H1 (cell line): ENCODE measurements at regions not wholly inside any gene's neighbourhood (a gene's known extent, or its start where the extent isn't known, plus 50 kb on each side); places are given as distances from the start of the nearest gene placed in this dataset.

Experiments
- CTCF ChIA-PET: fragments of 300-600 bp; sonication (Branson Sonifier 250); formaldehyde crosslinking; loops from one replicate; lab custom pipeline; 2021; ENCODE audit not compliant: partially characterized antibody; lab: Charles Lee
- POLR2A ChIA-PET: fragments of 300-600 bp; sonication (Branson Sonifier 250); formaldehyde crosslinking; loops from one replicate; lab custom pipeline; 2021; ENCODE audit warnings: inconsistent platforms; ENCODE audit not compliant: partially characterized antibody; lab: Charles Lee
- DNase-seq, 2 experiments: peaks; one replicate each; pipeline versions ENCODE4 v3.0.0 to v3.0.0-alpha.2; 2010 to 2022; ENCODE audit warnings: low spot score in 2 of 2, low read depth in 1 of 2, mixed read lengths in 1 of 2
- FAIRE-seq: peaks from 2 replicates; lab custom pipeline; 2011; peaks lifted over from hg19 to GRCh38; lab: Jason Lieb, UNC
- H2AFZ ChIP-seq: 2 replicates; pipeline ENCODE4 v1.8.1; 2012; ENCODE audit warnings: low read length, inconsistent platforms
- H2AK5ac ChIP-seq: 2 replicates; pipeline ENCODE4 v1.6.1; 2013; ENCODE audit warnings: low read depth, low read length
- H2BK120ac ChIP-seq: replicated peaks from 2 replicates; pipeline ENCODE3; 2013; ENCODE audit warnings: low read depth, low read length, inconsistent platforms
- H2BK12ac ChIP-seq: 2 replicates; pipeline ENCODE4 v1.6.1; 2013; ENCODE audit warnings: low read depth, low read length
- H2BK15ac ChIP-seq: 2 replicates; pipeline ENCODE4 v1.6.1; 2013; ENCODE audit warnings: low read length
- H2BK20ac ChIP-seq: 2 replicates; pipeline ENCODE4 v1.6.1; 2013; ENCODE audit warnings: low read length
- H2BK5ac ChIP-seq: 2 replicates; pipeline ENCODE4 v1.6.1; 2013; ENCODE audit warnings: low read depth, low read length
- H3K14ac ChIP-seq: 2 replicates; pipeline ENCODE4 v1.6.1; 2013; ENCODE audit warnings: inconsistent platforms; ENCODE audit not compliant: insufficient read length
- H3K18ac ChIP-seq: 2 replicates; pipeline ENCODE4 v1.6.1; 2013; ENCODE audit warnings: low read length; ENCODE audit errors: extremely low read depth
- H3K23ac ChIP-seq: 2 replicates; pipeline ENCODE4 v1.6.1; 2013; ENCODE audit warnings: inconsistent platforms; ENCODE audit not compliant: insufficient read length
- H3K23me2 ChIP-seq: 2 replicates; pipeline ENCODE4 v1.6.1; 2013; ENCODE audit warnings: low read depth, low read length
- H3K27ac ChIP-seq: 2 replicates; pipeline ENCODE4 v1.6.1; 2011; ENCODE audit warnings: low read depth, low read length, inconsistent platforms
- H3K27me3 ChIP-seq, 4 experiments: replicated peaks in 1 of 4; 1 replicate in 1 of 4; 2 replicates in 3 of 4; pipeline versions ENCODE4 v1.6.1 to v1.8.1; 2011 to 2013; ENCODE audit warnings: low read length in 3 of 4, mild to moderate bottlenecking in 3 of 4, inconsistent platforms in 2 of 4, mixed read lengths in 2 of 4, moderate library complexity in 1 of 4; ENCODE audit not compliant: control insufficient read depth in 3 of 4, insufficient read depth in 3 of 4; ENCODE audit errors: extremely low read depth in 1 of 4
- H3K36me3 ChIP-seq, 4 experiments: 2 replicates each; pipeline versions ENCODE4 v1.6.1 to v1.8.1; 2011 to 2013; ENCODE audit warnings: mild to moderate bottlenecking in 4 of 4, low read length in 3 of 4, moderate library complexity in 2 of 4, control low read depth in 1 of 4, inconsistent platforms in 1 of 4; ENCODE audit not compliant: insufficient read depth in 4 of 4, control insufficient read depth in 2 of 4
- H3K4ac ChIP-seq: replicated peaks from 2 replicates; pipeline ENCODE3; 2013; ENCODE audit warnings: low read length, low read depth, mixed read lengths, inconsistent platforms; ENCODE audit not compliant: insufficient read length
- H3K4me1 ChIP-seq, 4 experiments: replicated peaks in 1 of 4; 1 replicate in 1 of 4; 2 replicates in 3 of 4; pipeline versions ENCODE4 v1.6.1 to v1.8.1; 2011 to 2013; ENCODE audit warnings: low read length in 3 of 4, inconsistent platforms in 2 of 4, mixed read lengths in 1 of 4; ENCODE audit not compliant: insufficient read depth in 4 of 4, control insufficient read depth in 3 of 4
- H3K4me2 ChIP-seq, 2 experiments: 2 replicates each; pipeline versions ENCODE4 v1.6.1 to v1.8.1; 2011 to 2013; ENCODE audit warnings: low read depth in 2 of 2, low read length in 2 of 2, control low read depth in 1 of 2, inconsistent platforms in 1 of 2, mild to moderate bottlenecking in 1 of 2; ENCODE audit not compliant: insufficient read depth in 1 of 2
- H3K4me3 ChIP-seq, 4 experiments: fragments of 200-600, 300-600 bp in 1 of 4; sonication (generic), shearing (Covaris generic), sonication (Bioruptor Twin) in 1 of 4; 2 replicates each; pipeline versions ENCODE4 v1.5.1 to v1.8.1; 2011 to 2016; ENCODE audit warnings: low read length in 4 of 4, low read depth in 3 of 4, control low read depth in 2 of 4, inconsistent platforms in 2 of 4, mild to moderate bottlenecking in 2 of 4, mixed read lengths in 1 of 4, moderate library complexity in 1 of 4; ENCODE audit not compliant: insufficient read depth in 2 of 4; ENCODE audit errors: extremely low read depth in 1 of 4
- H3K56ac ChIP-seq: replicated peaks from 2 replicates; pipeline ENCODE3; 2013; ENCODE audit warnings: low read depth, mild to moderate bottlenecking, mixed read lengths, low read length, inconsistent platforms; ENCODE audit not compliant: insufficient read length
- H3K79me1 ChIP-seq: 2 replicates; pipeline ENCODE4 v1.6.1; 2013; ENCODE audit warnings: low read depth, low read length, control low read depth
- H3K79me2 ChIP-seq, 2 experiments: 2 replicates each; pipeline versions ENCODE4 v1.6.1 to v1.8.1; 2012 to 2013; ENCODE audit warnings: low read length in 2 of 2, mild to moderate bottlenecking in 2 of 2, inconsistent platforms in 1 of 2; ENCODE audit not compliant: insufficient read depth in 2 of 2, control insufficient read depth in 1 of 2
- H3K9ac ChIP-seq, 4 experiments: replicated peaks in 1 of 4; 1 replicate in 1 of 4; 2 replicates in 3 of 4; pipeline versions ENCODE4 v1.6.1 to v1.8.1; 2011 to 2013; ENCODE audit warnings: low read depth in 3 of 4, low read length in 3 of 4, control low read depth in 2 of 4, mild to moderate bottlenecking in 2 of 4, moderate library complexity in 2 of 4, inconsistent platforms in 1 of 4; ENCODE audit errors: extremely low read depth in 1 of 4
- H3K9me3 ChIP-seq, 2 experiments: 2 replicates each; pipeline versions ENCODE4 v1.6.1 to v1.8.1; 2012 to 2013; ENCODE audit warnings: mild to moderate bottlenecking in 2 of 2, moderate library complexity in 2 of 2, control low read depth in 1 of 2, inconsistent platforms in 1 of 2, low read depth in 1 of 2, low read length in 1 of 2, mixed read lengths in 1 of 2; ENCODE audit not compliant: insufficient read depth in 2 of 2
- H4K20me1 ChIP-seq, 2 experiments: replicated peaks in 1 of 2; 2 replicates each; pipeline versions ENCODE3 to v1.8.1; 2011 to 2013; ENCODE audit warnings: inconsistent platforms in 2 of 2, low read length in 2 of 2, mild to moderate bottlenecking in 1 of 2; ENCODE audit not compliant: insufficient read depth in 2 of 2, control insufficient read depth in 1 of 2
- H4K5ac ChIP-seq: 2 replicates; pipeline ENCODE4 v1.6.1; 2013; ENCODE audit warnings: low read length, low read depth, mixed read lengths, inconsistent platforms; ENCODE audit not compliant: insufficient read length
- H4K8ac ChIP-seq: 2 replicates; pipeline ENCODE4 v1.8.0; 2013; ENCODE audit warnings: mild to moderate bottlenecking, moderate library complexity, low read length, inconsistent platforms; ENCODE audit not compliant: insufficient read depth; ENCODE audit errors: extremely low read depth
- H4K91ac ChIP-seq: replicated peaks from 2 replicates; pipeline ENCODE3; 2013; ENCODE audit warnings: low read length, mixed read lengths, inconsistent platforms; ENCODE audit not compliant: insufficient read length
- HDAC6 ChIP-seq: IDR thresholded peaks from one replicate; pipeline ENCODE4 v1.7.1; 2012; ENCODE audit warnings: low read depth, mild to moderate bottlenecking, inconsistent platforms, low read length, moderate library complexity
- JUND ChIP-seq: IDR thresholded peaks from 2 replicates; pipeline ENCODE4 v1.6.1; 2011; ENCODE audit warnings: mild to moderate bottlenecking, improper control_type of control experiment, low read length
- SIRT6 ChIP-seq: IDR thresholded peaks from one replicate; pipeline ENCODE4 v1.7.1; 2012; ENCODE audit warnings: low read length, inconsistent platforms
- WGBS, 2 experiments: shearing (Covaris generic) in 1 of 2; methylation state at CpG; one replicate each; pipeline versions ENCODE4 v1.1.6 to v1.1.7; 2013 to 2015; ENCODE audit warnings: low lambda C conversion rate in 2 of 2, mixed read lengths in 2 of 2, inconsistent platforms in 1 of 2, low coverage in 1 of 2, missing lambda C conversion rate in 1 of 2; ENCODE audit not compliant: insufficient replicate concordance in 2 of 2, insufficient coverage in 1 of 2, insufficient read length in 1 of 2; ENCODE audit errors: extremely low coverage in 1 of 2, missing lambda C conversion rate in 1 of 2; 5-methylcytosine and 5-hydroxymethylcytosine counted together

- no peaks in the 10 kb centered on the region for H3K36me3 ChIP-seq
- H2BK15ac ChIP-seq: no peak overlapping the region
- no peak overlapping the region for H3K4me2 ChIP-seq
- no peak for DNase-seq
- no peak overlapping the region for H2AFZ ChIP-seq
- no peak overlapping the region for H4K8ac ChIP-seq
- no peak overlapping the region for H3K18ac ChIP-seq
- no peaks in the 10 kb centered on the region; a peak in 1 of 7 replicates for H3K4me1 ChIP-seq
- no peak overlapping the region for H3K23ac ChIP-seq
- WGBS, 2 experiments: 79% methylated on average over 5 of the region's 5 CpGs; no CpG with 5 or more reads in 1 of the 2 experiments
- no peak for FAIRE-seq
- no peak overlapping the region for H3K27ac ChIP-seq
- H2AK5ac ChIP-seq: no peak overlapping the region
- H3K23me2 ChIP-seq: no peaks in the 10 kb centered on the region; the same call in 1 of the 2 replicates
- H2BK20ac ChIP-seq: no peak overlapping the region
- no peak overlapping the region for H3K56ac ChIP-seq
- no peaks in the 10 kb centered on the region for H3K27me3 ChIP-seq
- TF ChIP-seq HDAC6: no peak
- TF ChIP-seq SIRT6: no peak
- no peak for TF ChIP-seq JUND
- H2BK12ac ChIP-seq: no peak overlapping the region
- H4K91ac ChIP-seq: no peak overlapping the region
- no peak overlapping the region for H2BK120ac ChIP-seq
- CTCF ChIA-PET: interaction anchor here (0.9 to 1.5 kb wide), 3 partner anchors 8 to 489 kb away, joined by 3 to 4 read pairs (median 3); no protein-coding TSS in a partner anchor
- POLR2A ChIA-PET: no interaction called here
- H3K9ac ChIP-seq: no peak overlapping the region
- no peaks in the 10 kb centered on the region for H3K79me2 ChIP-seq
- H3K79me1 ChIP-seq: no peaks in the 10 kb centered on the region
- H3K14ac ChIP-seq: no peak overlapping the region
- no peaks in the 10 kb centered on the region for H3K9me3 ChIP-seq
- H2BK5ac ChIP-seq: no peak overlapping the region
- H3K4ac ChIP-seq: no peak overlapping the region
- H4K5ac ChIP-seq: no peak overlapping the region
- no peak overlapping the region for H3K4me3 ChIP-seq
- no peaks in the 10 kb centered on the region for H4K20me1 ChIP-seq
Measured at GRCh38 chr3:59368900-59369675, 319.3 kb upstream of the CFAP20DC start.
